SK-N-SH (cell line): ENCODE measurements at regions not wholly inside any gene's neighbourhood (a gene's known extent, or its start where the extent isn't known, plus 50 kb on each side); places are given as distances from the start of the nearest gene placed in this dataset.

Source experiments
- CTCF ChIA-PET: fragments of 300-600, 350-600 bp; formaldehyde crosslinking; extraction: SDS; loops from one replicate; lab custom pipeline; 2021; lab: Yijun Ruan, JAX
- POLR2A ChIA-PET: fragments of 350-600 bp; sonication (Branson Sonifier 250); formaldehyde crosslinking; extraction: SDS; loops from one replicate; lab custom pipeline; 2020; ENCODE audit warnings: antibody characterized with exemption, inconsistent platforms; lab: Yijun Ruan, JAX
- DNase-seq: peaks from one replicate; pipeline ENCODE4 v3.0.0; 2012
- H2AFZ ChIP-seq: fragments of 200-600 bp; sonication (generic); 2 replicates; pipeline ENCODE4 v1.8.1; 2016; ENCODE audit warnings: antibody characterized with exemption, mild to moderate bottlenecking, low read depth
- H3F3A ChIP-seq: fragments of 200-600 bp; sonication (generic); replicated peaks from 2 replicates; pipeline ENCODE3; 2016; ENCODE audit warnings: antibody characterized with exemption, mild to moderate bottlenecking; ENCODE audit not compliant: insufficient read depth
- H3K27ac ChIP-seq, 2 experiments: fragments of 200-500 bp in 1 of 2; fragments of 200-600 bp in 1 of 2; sonication (Bioruptor generic) in 1 of 2; sonication (generic), shearing (Covaris generic) in 1 of 2; 2 replicates each; pipeline versions ENCODE4 v1.5.1 to v1.6.1; 2014 to 2016; ENCODE audit warnings: low read depth in 2 of 2, inconsistent platforms in 1 of 2, low read length in 1 of 2, mild to moderate bottlenecking in 1 of 2, mixed read lengths in 1 of 2
- H3K27me3 ChIP-seq: fragments of 200-600 bp; sonication (generic), shearing (Covaris generic); 2 replicates; pipeline ENCODE4 v1.6.1; 2016; ENCODE audit warnings: mixed run types; ENCODE audit not compliant: insufficient read depth
- H3K36me3 ChIP-seq, 2 experiments: fragments of 200-500 bp in 1 of 2; fragments of 200-600 bp in 1 of 2; sonication (Bioruptor generic) in 1 of 2; sonication (generic) in 1 of 2; replicated peaks in 1 of 2; 2 replicates each; pipeline versions ENCODE3 to v1.5.1; 2014 to 2016; ENCODE audit warnings: low read length in 1 of 2, mild to moderate bottlenecking in 1 of 2; ENCODE audit not compliant: insufficient read depth in 2 of 2, control insufficient read depth in 1 of 2
- H3K4me1 ChIP-seq, 2 experiments: fragments of 200-500 bp in 1 of 2; fragments of 200-600 bp in 1 of 2; sonication (Bioruptor generic) in 1 of 2; sonication (generic), shearing (Covaris generic) in 1 of 2; 2 replicates each; pipeline versions ENCODE4 v1.5.1 to v1.6.1; 2014 to 2016; ENCODE audit warnings: low read depth in 1 of 2, low read length in 1 of 2, mixed run types in 1 of 2; ENCODE audit not compliant: insufficient read depth in 2 of 2, control insufficient read depth in 1 of 2
- H3K4me2 ChIP-seq: fragments of 200-600 bp; sonication (generic), shearing (Covaris generic); 2 replicates; pipeline ENCODE4 v1.6.1; 2017; ENCODE audit warnings: mixed run types
- H3K4me3 ChIP-seq, 2 experiments: fragments of 200-500 bp in 1 of 2; fragments of 200-600 bp in 1 of 2; sonication (Bioruptor generic) in 1 of 2; sonication (generic), shearing (Covaris generic) in 1 of 2; 2 replicates each; pipeline versions ENCODE4 v1.5.1 to v1.8.1; 2014 to 2016; ENCODE audit warnings: low read depth in 2 of 2, inconsistent platforms in 1 of 2, low read length in 1 of 2, mild to moderate bottlenecking in 1 of 2, mixed read lengths in 1 of 2, moderate library complexity in 1 of 2
- H3K79me2 ChIP-seq: fragments of 200-600 bp; sonication (generic); 2 replicates; pipeline ENCODE4 v1.8.1; 2017; ENCODE audit warnings: mild to moderate bottlenecking; ENCODE audit not compliant: insufficient read depth
- H3K9ac ChIP-seq: fragments of 200-600 bp; sonication (generic); 2 replicates; pipeline ENCODE4 v1.6.1; 2017; ENCODE audit warnings: mixed run types
- H3K9me2 ChIP-seq: fragments of 200-600 bp; sonication (generic); 2 replicates; pipeline ENCODE4 v1.6.1; 2017; ENCODE audit warnings: mixed run types
- H3K9me3 ChIP-seq: fragments of 200-600 bp; sonication (generic); 2 replicates; pipeline ENCODE4 v1.6.1; 2017; ENCODE audit warnings: mixed run types, mild to moderate bottlenecking, moderate library complexity
- H4K20me1 ChIP-seq: fragments of 200-600 bp; sonication (generic); 2 replicates; pipeline ENCODE4 v1.6.1; 2017; ENCODE audit warnings: mild to moderate bottlenecking, mixed run types; ENCODE audit not compliant: insufficient read depth
- ELF1 ChIP-seq: IDR thresholded peaks from 2 replicates; pipeline ENCODE4 v1.4.0; 2012
- EP300 ChIP-seq, 2 experiments: IDR thresholded peaks; 2 replicates each; pipeline versions ENCODE4 v1.4.0 to v1.6.1; 2012; ENCODE audit warnings: borderline replicate concordance in 1 of 2, low read depth in 1 of 2, low read length in 1 of 2
- EZH2phosphoT487 ChIP-seq: fragments of 200-600 bp; sonication (generic); IDR thresholded peaks from 2 replicates; pipeline ENCODE4 v1.6.1; 2017; ENCODE audit warnings: low read depth, mixed run types, mild to moderate bottlenecking, antibody characterized with exemption, moderate library complexity, borderline replicate concordance
- FOXJ3 ChIP-seq: sonication (generic); formaldehyde crosslinking; IDR thresholded peaks from 2 replicates; pipeline ENCODE4 v1.5.1; 2020; ENCODE audit warnings: mild to moderate bottlenecking, missing genetic modification reagents
- GABPA ChIP-seq: IDR thresholded peaks from 2 replicates; pipeline ENCODE4 v1.4.0; 2012; ENCODE audit warnings: low read depth, mild to moderate bottlenecking
- GATA2 ChIP-seq: sonication (generic); formaldehyde crosslinking; IDR thresholded peaks from 2 replicates; pipeline ENCODE4 v1.5.0; 2020; ENCODE audit warnings: mild to moderate bottlenecking, missing genetic modification reagents
- IRF3 ChIP-seq: fragments of 150-350 bp; IDR thresholded peaks from 2 replicates; pipeline ENCODE4 v1.6.1; 2016; ENCODE audit warnings: mild to moderate bottlenecking, low read depth, low read length
- MAX ChIP-seq: IDR thresholded peaks from 2 replicates; pipeline ENCODE4 v1.4.0; 2012; ENCODE audit warnings: low read depth
- MEF2A ChIP-seq: IDR thresholded peaks from 2 replicates; pipeline ENCODE4 v1.4.0; 2012; ENCODE audit warnings: low read depth, borderline replicate concordance
- NFIC ChIP-seq: IDR thresholded peaks from 2 replicates; pipeline ENCODE4 v1.4.0; 2012; ENCODE audit warnings: borderline replicate concordance
- NRF1 ChIP-seq: IDR thresholded peaks from 2 replicates; pipeline ENCODE4 v1.6.1; 2012; ENCODE audit warnings: low read depth, mild to moderate bottlenecking, low read length
- PBX3 ChIP-seq: IDR thresholded peaks from 2 replicates; pipeline ENCODE4; 2012
- POLR2AphosphoS5 ChIP-seq: IDR thresholded peaks from 2 replicates; pipeline ENCODE4 v1.6.1; 2012; ENCODE audit warnings: low read depth, low read length
- RCOR1 ChIP-seq: fragments of 150-350 bp; IDR thresholded peaks from 2 replicates; pipeline ENCODE4 v1.6.1; 2017; ENCODE audit warnings: antibody characterized with exemption, low read length
- RFX5 ChIP-seq: IDR thresholded peaks from 2 replicates; pipeline ENCODE4 v1.6.1; 2012; ENCODE audit warnings: mild to moderate bottlenecking, improper control_type of control experiment, low read length
- SIN3A ChIP-seq: IDR thresholded peaks from 2 replicates; pipeline ENCODE4 v1.6.1; 2012; ENCODE audit warnings: low read depth, mild to moderate bottlenecking, low read length, moderate library complexity, borderline replicate concordance
- TCF12 ChIP-seq: IDR thresholded peaks from 2 replicates; pipeline ENCODE4 v1.4.0; 2012
- TEAD4 ChIP-seq: IDR thresholded peaks from 2 replicates; pipeline ENCODE4 v1.4.0; 2012; ENCODE audit warnings: mild to moderate bottlenecking, borderline replicate concordance; ENCODE audit not compliant: insufficient read depth
- USF2 ChIP-seq: fragments of 150-350 bp; IDR thresholded peaks from 2 replicates; pipeline ENCODE4 v1.6.1; 2017; ENCODE audit warnings: antibody characterized with exemption, low read length, low read depth, borderline replicate concordance
- ZBTB33 ChIP-seq: IDR thresholded peaks from 2 replicates; pipeline ENCODE4 v1.4.0; 2012; ENCODE audit warnings: low read depth, borderline replicate concordance
- WGBS: methylation state at CpG from one replicate; pipeline ENCODE4 v1.1.6; 2017; ENCODE audit warnings: low lambda C conversion rate; 5-methylcytosine and 5-hydroxymethylcytosine counted together

GRCh38 chr12:90211017-90211416 lies 502.4 kb upstream of the ATP2B1 start:
- H3K36me3 ChIP-seq: no peaks in the 10 kb centered on the region
- no peaks in the 10 kb centered on the region for H3K9me3 ChIP-seq
- H4K20me1 ChIP-seq: no peaks in the 10 kb centered on the region
- no peaks in the 10 kb centered on the region for H3K79me2 ChIP-seq
- POLR2A ChIA-PET: no interaction called here
- H3K4me3 ChIP-seq: no peak overlapping the region
- peaks cover 0 to under 1% of the 10 kb centered on the region in 2 experiments; a peak in 1 of 4 replicates for H3K4me1 ChIP-seq
- no peak overlapping the region for H3K27ac ChIP-seq
- WGBS: 4% methylated on average over 1 of the region's 1 CpG
- no peaks in the 10 kb centered on the region for H3K9me2 ChIP-seq
- no peak for DNase-seq
- CTCF ChIA-PET: interaction anchor here (1.1 kb wide), 1 partner anchor 9 kb away, joined by 3 read pairs; no protein-coding TSS in a partner anchor
- no peak overlapping the region for H2AFZ ChIP-seq
- H3K9ac ChIP-seq: no peak overlapping the region
- TF ChIP-seq PBX3: peak; percentile 61; the same call in 1 of the 2 replicates
- no peak for TF ChIP-seq TCF12
- no peak overlapping the region for H3K4me2 ChIP-seq
- H3F3A ChIP-seq: no peaks in the 10 kb centered on the region
- no peaks in the 10 kb centered on the region for H3K27me3 ChIP-seq

- no peaks in the 10 kb centered on the region for H3K79me2 ChIP-seq
- H3K4me3 ChIP-seq: no peak overlapping the region
- ChIA-PET CTCF (no interaction called here), POLR2A (no interaction called here)
- WGBS: 20% methylated on average over 1 of the region's 1 CpG
- H3K36me3 ChIP-seq: no peaks in the 10 kb centered on the region
- H3K9me3 ChIP-seq: no peaks in the 10 kb centered on the region
- peaks cover 5% of the 10 kb centered on the region; the same call in 1 of the 2 replicates for H3K9me2 ChIP-seq
- H3F3A ChIP-seq: no peaks in the 10 kb centered on the region
- no peaks in the 10 kb centered on the region; a peak in 1 of 4 replicates for H3K4me1 ChIP-seq
- H3K4me2 ChIP-seq: no peak overlapping the region
- no peak for DNase-seq
- no peak overlapping the region for H3K27ac ChIP-seq
- H4K20me1 ChIP-seq: no peaks in the 10 kb centered on the region
- H3K9ac ChIP-seq: no peak overlapping the region
- no peaks in the 10 kb centered on the region for H3K27me3 ChIP-seq
- TF ChIP-seq IRF3: no peak
- TF ChIP-seq GATA2: no peak
- TF ChIP-seq SIN3A: no peak
- TF ChIP-seq ZBTB33: no peak
- TF ChIP-seq FOXJ3: no peak
- no peak for TF ChIP-seq PBX3
- TF ChIP-seq GABPA: no peak
- TF ChIP-seq RCOR1: no peak
- TF ChIP-seq TEAD4: no peak
- TF ChIP-seq EZH2phosphoT487: no peak
- TF ChIP-seq MAX: no peak
- TF ChIP-seq ELF1: no peak
- TF ChIP-seq NRF1: no peak
- no peak for TF ChIP-seq MEF2A
- TF ChIP-seq RFX5: no peak
- TF ChIP-seq EP300 (IDR thresholded peaks at IDR 0.05; ENCODE audit: borderline replicate concordance in 1 of 2, low read depth in 1 of 2, low read length in 1 of 2): no peak
- TF ChIP-seq NFIC: no peak
- no peak for TF ChIP-seq POLR2AphosphoS5
- no peak for TF ChIP-seq USF2
- TF ChIP-seq, all 33 proteins: peak for 0
- H2AFZ ChIP-seq: no peak overlapping the region
Measured at GRCh38 chr12:90209029-90209428, 500.4 kb upstream of the ATP2B1 start.
